Smooth muscle cell (in vitro differentiated cells): ENCODE measurements at regions not wholly inside any gene's neighbourhood (a gene's known extent, or its start where the extent isn't known, plus 50 kb on each side); places are given as distances from the start of the nearest gene placed in this dataset.

Experiments used
- DNase-seq: peaks from one replicate; lab custom pipeline; 2025; ENCODE audit not compliant: unreplicated experiment; lab: John Stamatoyannopoulos, UW
- H2AFZ ChIP-seq: fragments of 200-600 bp; sonication (generic); 2 replicates; pipeline ENCODE4 v1.6.0; 2016; ENCODE audit warnings: antibody characterized with exemption, low read depth, mild to moderate bottlenecking
- H3F3A ChIP-seq: fragments of 200-600 bp; sonication (generic); 2 replicates; pipeline ENCODE4 v1.6.0; 2017; ENCODE audit warnings: antibody characterized with exemption, low read depth
- H3K27ac ChIP-seq: fragments of 200-600 bp; sonication (generic); 2 replicates; pipeline ENCODE4 v1.5.1; 2016; ENCODE audit warnings: low read depth, mild to moderate bottlenecking
- H3K27me3 ChIP-seq: fragments of 200-600 bp; sonication (generic); 2 replicates; pipeline ENCODE4 v1.6.1; 2016; ENCODE audit warnings: low read depth, mild to moderate bottlenecking
- H3K36me3 ChIP-seq: fragments of 200-600 bp; sonication (generic); 2 replicates; pipeline ENCODE4 v1.5.1; 2016; ENCODE audit warnings: low read depth
- H3K4me1 ChIP-seq: fragments of 200-600 bp; sonication (generic); 2 replicates; pipeline ENCODE4 v1.5.1; 2016; ENCODE audit warnings: low read depth
- H3K4me2 ChIP-seq: fragments of 200-600 bp; sonication (generic); 2 replicates; pipeline ENCODE4 v1.6.0; 2016; ENCODE audit warnings: mild to moderate bottlenecking
- H3K4me3 ChIP-seq: fragments of 200-600 bp; sonication (generic); 2 replicates; pipeline ENCODE4 v1.5.1; 2016; ENCODE audit warnings: mild to moderate bottlenecking
- H3K79me2 ChIP-seq: fragments of 200-600 bp; sonication (generic); 2 replicates; pipeline ENCODE4 v1.6.0; 2016; ENCODE audit warnings: low read depth, mild to moderate bottlenecking
- H3K9ac ChIP-seq: fragments of 200-600 bp; sonication (generic); 2 replicates; pipeline ENCODE4 v1.6.0; 2016; ENCODE audit warnings: low read depth
- H3K9me3 ChIP-seq: fragments of 200-600 bp; sonication (generic); replicated peaks from 2 replicates; pipeline ENCODE4 v1.5.1; 2016; ENCODE audit warnings: low read depth
- H4K20me1 ChIP-seq: fragments of 200-600 bp; sonication (generic); 2 replicates; pipeline ENCODE4 v1.6.0; 2016; ENCODE audit warnings: low read depth
- CTCF ChIP-seq: fragments of 200-600 bp; sonication (generic); IDR thresholded peaks from 2 replicates; pipeline ENCODE4 v1.5.1; 2017; ENCODE audit warnings: borderline replicate concordance, mild to moderate bottlenecking, antibody characterized with exemption; ENCODE audit not compliant: insufficient read depth, poor library complexity, severe bottlenecking
- WGBS: methylation state at CpG from one replicate; pipeline ENCODE4 v1.1.7; 2016; ENCODE audit warnings: low lambda C conversion rate; 5-methylcytosine and 5-hydroxymethylcytosine counted together

GRCh38 chr1:112247036-112247597 lies 148.9 kb upstream of the CTTNBP2NL start:
- H4K20me1 ChIP-seq: no peaks in the 10 kb centered on the region
- no peaks in the 10 kb centered on the region for H3K9me3 ChIP-seq
- no peak overlapping the region for H3K4me3 ChIP-seq
- no peaks in the 10 kb centered on the region for H3K36me3 ChIP-seq
- no peaks in the 10 kb centered on the region for H3F3A ChIP-seq
- no peak overlapping the region for H3K27ac ChIP-seq
- H3K9ac ChIP-seq: no peak overlapping the region
- no peak overlapping the region for H3K4me2 ChIP-seq
- no peaks in the 10 kb centered on the region for H3K4me1 ChIP-seq
- H3K27me3 ChIP-seq: peaks cover 5% of the 10 kb centered on the region
- H3K79me2 ChIP-seq: no peaks in the 10 kb centered on the region
- DNase-seq: no peak
- TF ChIP-seq CTCF: no peak
- 81% methylated on average over 2 of the region's 2 CpGs for WGBS
- no peak overlapping the region for H2AFZ ChIP-seq

- H3K9ac ChIP-seq: no peak overlapping the region
- no peak overlapping the region for H2AFZ ChIP-seq
- no peak overlapping the region for H3K4me2 ChIP-seq
- DNase-seq: no peak
- no peaks in the 10 kb centered on the region for H3F3A ChIP-seq
- H3K4me3 ChIP-seq: no peak overlapping the region
- H4K20me1 ChIP-seq: no peaks in the 10 kb centered on the region
- H3K27ac ChIP-seq: no peak overlapping the region
- H3K36me3 ChIP-seq: no peaks in the 10 kb centered on the region
- no peak for TF ChIP-seq CTCF
- H3K27me3 ChIP-seq: peaks cover 5% of the 10 kb centered on the region
- no peaks in the 10 kb centered on the region for H3K4me1 ChIP-seq
- WGBS: 61% methylated on average over 2 of the region's 2 CpGs
- H3K79me2 ChIP-seq: no peaks in the 10 kb centered on the region
- H3K9me3 ChIP-seq: no peaks in the 10 kb centered on the region
Measured at GRCh38 chr1:112247961-112248360, 148.1 kb upstream of the CTTNBP2NL start.

- no peak overlapping the region for H3K4me3 ChIP-seq
- no peak overlapping the region for H2AFZ ChIP-seq
- no peaks in the 10 kb centered on the region for H4K20me1 ChIP-seq
- H3K36me3 ChIP-seq: no peaks in the 10 kb centered on the region
- no peak overlapping the region for H3K9ac ChIP-seq
- no peak overlapping the region for H3K27ac ChIP-seq
- 88% methylated on average over 2 of the region's 2 CpGs for WGBS
- no peaks in the 10 kb centered on the region for H3F3A ChIP-seq
- DNase-seq: no peak
- no peaks in the 10 kb centered on the region for H3K4me1 ChIP-seq
- no peaks in the 10 kb centered on the region for H3K9me3 ChIP-seq
- no peak for TF ChIP-seq CTCF
- no peaks in the 10 kb centered on the region for H3K79me2 ChIP-seq
- no peak overlapping the region for H3K4me2 ChIP-seq
- no peaks in the 10 kb centered on the region for H3K27me3 ChIP-seq
Measured at GRCh38 chr1:112250892-112251291, 145.1 kb upstream of the CTTNBP2NL start.

GRCh38 chr1:112251766-112252506 lies 144.1 kb upstream of the CTTNBP2NL start:
- H3K9ac ChIP-seq: no peak overlapping the region

More at GRCh38 chr1:112251766-112252506, 144.1 kb upstream of the CTTNBP2NL start:
- 56% methylated on average over 6 of the region's 6 CpGs for WGBS
- no peaks in the 10 kb centered on the region for H3K9me3 ChIP-seq
- no peaks in the 10 kb centered on the region for H3K79me2 ChIP-seq
- no peaks in the 10 kb centered on the region for H3K36me3 ChIP-seq
- H3K4me2 ChIP-seq: peak overlapping the region; percentile 16
- no peaks in the 10 kb centered on the region for H3K27me3 ChIP-seq
- H3K4me3 ChIP-seq: no peak overlapping the region
- DNase-seq: no peak
- H2AFZ ChIP-seq: no peak overlapping the region
- no peak for TF ChIP-seq CTCF
- no peaks in the 10 kb centered on the region for H3K4me1 ChIP-seq
- H3F3A ChIP-seq: no peaks in the 10 kb centered on the region
- H4K20me1 ChIP-seq: no peaks in the 10 kb centered on the region
- no peak overlapping the region for H3K27ac ChIP-seq
